ENCODE measurements at regions not wholly inside any gene's neighbourhood (a gene's known extent, or its start where the extent isn't known, plus 50 kb on each side); places are given as distances from the start of the nearest gene placed in this dataset.

GRCh38 chr13:34277936-34278335, 460.0 kb downstream of the RFC3 start:
- TF ChIP-seq CTCF (IDR thresholded peaks at IDR 0.05): no peak
- TF ChIP-seq POLR2A (IDR thresholded peaks at IDR 0.05): no peak

Measured in testis (tissue), 2 donors.